PFSK-1 (cell line): ENCODE measurements at regions not wholly inside any gene's neighbourhood (a gene's known extent, or its start where the extent isn't known, plus 50 kb on each side); places are given as distances from the start of the nearest gene placed in this dataset.

ENCODE experiments used
- FOXP2 ChIP-seq: optimal IDR thresholded peaks from 2 replicates; pipeline ENCODE3; 2011; ENCODE audit warnings: borderline replicate concordance, control low read depth, inconsistent platforms; ENCODE audit not compliant: insufficient read depth; ENCODE audit errors: extremely low read length, extremely low read depth
- POLR2AphosphoS5 ChIP-seq: IDR thresholded peaks from 2 replicates; pipeline ENCODE4 v1.6.1; 2012; ENCODE audit warnings: low read depth, mild to moderate bottlenecking, control low read depth, low read length, moderate library complexity
- REST ChIP-seq, 2 experiments: IDR thresholded peaks; 2 replicates each; pipeline versions ENCODE4 v1.6.1 to v1.8.0; 2011 to 2012; ENCODE audit warnings: low read depth in 2 of 2, low read length in 2 of 2, control low read depth in 1 of 2, inconsistent platforms in 1 of 2, mild to moderate bottlenecking in 1 of 2, moderate library complexity in 1 of 2; ENCODE audit not compliant: insufficient read depth in 1 of 2
- SIN3A ChIP-seq: IDR thresholded peaks from 2 replicates; pipeline ENCODE4 v1.6.1; 2012; ENCODE audit warnings: mild to moderate bottlenecking, low read length, moderate library complexity, borderline replicate concordance; ENCODE audit not compliant: insufficient read depth
- TAF1 ChIP-seq: IDR thresholded peaks from 2 replicates; pipeline ENCODE4 v1.6.1; 2012; ENCODE audit warnings: low read length, control low read depth, borderline replicate concordance; ENCODE audit not compliant: insufficient read depth

- TF ChIP-seq SIN3A (no peak), REST (IDR thresholded peaks at IDR 0.05; ENCODE audit: insufficient read depth in 1 of 2, low read depth in 2 of 2, low read length in 2 of 2) (no peak), TAF1 (no peak)
Measured at GRCh38 chr4:23413631-23414030, 476.2 kb downstream of the PPARGC1A start.

- no peak for TF ChIP-seq TAF1
- TF ChIP-seq SIN3A = no peak
- TF ChIP-seq REST (IDR thresholded peaks at IDR 0.05; ENCODE audit: insufficient read depth in 1 of 2, low read depth in 2 of 2, low read length in 2 of 2) = no peak
- TF ChIP-seq FOXP2 = no peak
- no peak for TF ChIP-seq POLR2AphosphoS5
Measured at GRCh38 chr4:23412701-23413100, 477.1 kb downstream of the PPARGC1A start.

- TF ChIP-seq TAF1 = no peak
- TF ChIP-seq POLR2AphosphoS5 = no peak
- no peak for TF ChIP-seq FOXP2
- TF ChIP-seq SIN3A = no peak
- no peak for TF ChIP-seq REST (IDR thresholded peaks at IDR 0.05; ENCODE audit: insufficient read depth in 1 of 2, low read depth in 2 of 2, low read length in 2 of 2)
Measured at GRCh38 chr4:23401572-23401971, 488.3 kb downstream of the PPARGC1A start.

- no peak for TF ChIP-seq SIN3A
- no peak for TF ChIP-seq REST (IDR thresholded peaks at IDR 0.05; ENCODE audit: insufficient read depth in 1 of 2, low read depth in 2 of 2, low read length in 2 of 2)
- TF ChIP-seq POLR2AphosphoS5 = no peak
- TF ChIP-seq TAF1 = no peak
- TF ChIP-seq FOXP2 = no peak
Measured at GRCh38 chr4:23392860-23393458, 496.9 kb downstream of the PPARGC1A start.

GRCh38 chr4:23390246-23390645 lies 499.6 kb downstream of the PPARGC1A start:
- TF ChIP-seq REST (IDR thresholded peaks at IDR 0.05; ENCODE audit: insufficient read depth in 1 of 2, low read depth in 2 of 2, low read length in 2 of 2) (no peak), FOXP2 (no peak), POLR2AphosphoS5 (no peak), SIN3A (no peak), TAF1 (no peak)
